GM23338 (cell line): ENCODE measurements at regions not wholly inside any gene's neighbourhood (a gene's known extent, or its start where the extent isn't known, plus 50 kb on each side); places are given as distances from the start of the nearest gene placed in this dataset.
"Not testable (repeated sequence)": the region's sequence is repeated elsewhere in the genome, so short reads cannot be mapped to it uniquely, and the experiment has no call there.

Experiments used
- ATAC-seq: fragments of 200-7000 bp; cut with Tn5 transposase; 3 replicates; pipeline ENCODE4 v1.9.1; 2020
- DNase-seq: peaks from one replicate; pipeline ENCODE4 v3.0.0-alpha.2; 2015; ENCODE audit warnings: low spot score
- H2AFZ ChIP-seq: fragments of 200-600 bp; sonication (generic); 2 replicates; pipeline ENCODE4 v1.8.0; 2016; ENCODE audit warnings: antibody characterized with exemption, mild to moderate bottlenecking, moderate library complexity
- H3F3A ChIP-seq: fragments of 200-600 bp; sonication (generic); replicated peaks from 2 replicates; pipeline ENCODE4 v1.8.0; 2017; ENCODE audit warnings: antibody characterized with exemption, mixed run types, low read depth
- H3K27ac ChIP-seq: fragments of 200-600 bp; sonication (generic); 2 replicates; pipeline ENCODE4 v1.6.1; 2016; ENCODE audit warnings: low read depth
- H3K27me3 ChIP-seq: fragments of 200-600 bp; sonication (generic); 2 replicates; pipeline ENCODE4 v1.8.0; 2016; ENCODE audit warnings: mild to moderate bottlenecking, mixed run types, moderate library complexity; ENCODE audit not compliant: insufficient read depth
- H3K36me3 ChIP-seq: fragments of 200-600 bp; sonication (generic); 2 replicates; pipeline ENCODE4 v1.8.0; 2016; ENCODE audit warnings: mild to moderate bottlenecking; ENCODE audit not compliant: insufficient read depth
- H3K4me1 ChIP-seq: fragments of 200-600 bp; sonication (generic); 2 replicates; pipeline ENCODE4 v1.8.0; 2016; ENCODE audit warnings: mild to moderate bottlenecking, moderate library complexity; ENCODE audit not compliant: insufficient read depth
- H3K4me2 ChIP-seq: fragments of 200-600 bp; sonication (generic); 2 replicates; pipeline ENCODE4 v1.7.1; 2017; ENCODE audit warnings: mixed run types
- H3K4me3 ChIP-seq: fragments of 200-600 bp; sonication (generic); 2 replicates; pipeline ENCODE4 v1.6.1; 2016; ENCODE audit warnings: mixed run types
- H3K79me2 ChIP-seq: fragments of 200-600 bp; sonication (generic); replicated peaks from 2 replicates; pipeline ENCODE4 v1.8.0; 2017; ENCODE audit warnings: mild to moderate bottlenecking; ENCODE audit not compliant: insufficient read depth
- H3K9me2 ChIP-seq: fragments of 200-600 bp; sonication (generic); 2 replicates; pipeline ENCODE4 v1.8.0; 2017; ENCODE audit not compliant: insufficient read depth
- H4K20me1 ChIP-seq: fragments of 200-600 bp; sonication (generic); replicated peaks from 2 replicates; pipeline ENCODE4 v1.8.0; 2017; ENCODE audit warnings: mild to moderate bottlenecking; ENCODE audit not compliant: insufficient read depth
- H3K27ac Mint-ChIP-seq: 2 replicates; pipeline ENCODE4 v1.8.0; 2020; ENCODE audit warnings: inconsistent platforms, mild to moderate bottlenecking, moderate library complexity, mixed read lengths
- H3K27me3 Mint-ChIP-seq: 3 replicates; pipeline ENCODE4 v1.8.0; 2022; ENCODE audit warnings: low read depth, mild to moderate bottlenecking, moderate library complexity, mixed read lengths, inconsistent platforms; ENCODE audit not compliant: insufficient read depth, poor library complexity
- H3K36me3 Mint-ChIP-seq: 3 replicates; pipeline ENCODE4 v1.8.0; 2021; ENCODE audit warnings: low read depth, mild to moderate bottlenecking, inconsistent platforms, moderate library complexity, mixed read lengths
- H3K4me1 Mint-ChIP-seq: 3 replicates; pipeline ENCODE4 v1.8.0; 2020; ENCODE audit warnings: mild to moderate bottlenecking, inconsistent platforms, mixed read lengths
- H3K4me3 Mint-ChIP-seq: 3 replicates; pipeline ENCODE4 v1.8.0; 2021; ENCODE audit warnings: moderate library complexity, mild to moderate bottlenecking, inconsistent platforms, mixed read lengths
- H3K9me3 Mint-ChIP-seq: 3 replicates; pipeline ENCODE4 v1.8.0; 2020; ENCODE audit warnings: moderate library complexity, mild to moderate bottlenecking, inconsistent platforms, mixed read lengths

- not testable (repeated sequence) for H3K27ac Mint-ChIP-seq, DNase-seq, H3K4me1 Mint-ChIP-seq, H3F3A ChIP-seq, H3K4me3 Mint-ChIP-seq, H3K4me1 ChIP-seq, H4K20me1 ChIP-seq, H3K27me3 Mint-ChIP-seq, H3K27me3 ChIP-seq, H3K27ac ChIP-seq, H2AFZ ChIP-seq, H3K36me3 ChIP-seq, H3K9me3 Mint-ChIP-seq, H3K79me2 ChIP-seq, H3K4me2 ChIP-seq, H3K4me3 ChIP-seq, H3K36me3 Mint-ChIP-seq, H3K9me2 ChIP-seq, ATAC-seq
Observed at GRCh38 chrY:17511984-17512383, 368.0 kb downstream of the CDY2B start.

- not testable (repeated sequence) for H3K27ac Mint-ChIP-seq, H3K36me3 ChIP-seq, H4K20me1 ChIP-seq, H3K36me3 Mint-ChIP-seq, H3K27ac ChIP-seq, ATAC-seq, H3K9me2 ChIP-seq, H2AFZ ChIP-seq, H3F3A ChIP-seq, H3K4me1 ChIP-seq, H3K4me2 ChIP-seq, H3K27me3 Mint-ChIP-seq, H3K27me3 ChIP-seq, H3K4me3 Mint-ChIP-seq, H3K4me3 ChIP-seq, DNase-seq, H3K9me3 Mint-ChIP-seq, H3K79me2 ChIP-seq, H3K4me1 Mint-ChIP-seq
Observed at GRCh38 chrY:17511476-17511875, 368.5 kb downstream of the CDY2B start.

GRCh38 chrY:17505834-17506233 is 374.2 kb downstream of the CDY2B start:
- not testable (repeated sequence) for H3K4me2 ChIP-seq, H3K36me3 ChIP-seq, H2AFZ ChIP-seq, H3K27me3 Mint-ChIP-seq, DNase-seq, H3K4me1 ChIP-seq, H3K4me1 Mint-ChIP-seq, H3K4me3 ChIP-seq, H3K36me3 Mint-ChIP-seq, ATAC-seq, H3K27me3 ChIP-seq, H3K27ac Mint-ChIP-seq, H4K20me1 ChIP-seq, H3K9me3 Mint-ChIP-seq, H3K27ac ChIP-seq, H3K9me2 ChIP-seq, H3K4me3 Mint-ChIP-seq, H3F3A ChIP-seq, H3K79me2 ChIP-seq

GRCh38 chrY:17484763-17485162 is 395.3 kb downstream of the CDY2B start:
- not testable (repeated sequence) for H3K27me3 ChIP-seq, H3K27me3 Mint-ChIP-seq, H3K79me2 ChIP-seq, H2AFZ ChIP-seq, H3K4me2 ChIP-seq, DNase-seq, ATAC-seq, H3K4me3 Mint-ChIP-seq, H3K9me2 ChIP-seq, H3K4me1 Mint-ChIP-seq, H3K9me3 Mint-ChIP-seq, H3K36me3 Mint-ChIP-seq, H3K36me3 ChIP-seq, H3K4me3 ChIP-seq, H3K27ac Mint-ChIP-seq, H4K20me1 ChIP-seq, H3K27ac ChIP-seq, H3F3A ChIP-seq, H3K4me1 ChIP-seq

GRCh38 chrY:17484157-17484556 is 395.9 kb downstream of the CDY2B start:
- not testable (repeated sequence) for H3K27me3 Mint-ChIP-seq, H3K27me3 ChIP-seq, H3K4me1 Mint-ChIP-seq, H4K20me1 ChIP-seq, H3K4me3 Mint-ChIP-seq, ATAC-seq, H3K27ac Mint-ChIP-seq, H3K36me3 Mint-ChIP-seq, H3K27ac ChIP-seq, H3K79me2 ChIP-seq, H3K36me3 ChIP-seq, H3K4me2 ChIP-seq, H3K4me3 ChIP-seq, DNase-seq, H3K4me1 ChIP-seq, H3F3A ChIP-seq, H3K9me2 ChIP-seq, H2AFZ ChIP-seq, H3K9me3 Mint-ChIP-seq

- H3K4me1 ChIP-seq, H3K4me3 Mint-ChIP-seq, H3K79me2 ChIP-seq, H3K4me3 ChIP-seq, H2AFZ ChIP-seq, H3K4me1 Mint-ChIP-seq, H3K36me3 Mint-ChIP-seq, H3K9me3 Mint-ChIP-seq, H3K27ac ChIP-seq, H3K27ac Mint-ChIP-seq, DNase-seq, H3K27me3 Mint-ChIP-seq, H3K36me3 ChIP-seq, H3K4me2 ChIP-seq, H4K20me1 ChIP-seq, H3F3A ChIP-seq, H3K9me2 ChIP-seq, H3K27me3 ChIP-seq: not testable (repeated sequence)
- peak; percentile 48 for ATAC-seq
Observed at GRCh38 chrY:17481389-17482022, 398.5 kb downstream of the CDY2B start.

GRCh38 chrY:17472068-17472467 is 408.0 kb downstream of the CDY2B start:
- not testable (repeated sequence) for H3K4me1 ChIP-seq, H3K4me3 ChIP-seq, H3K27ac Mint-ChIP-seq, H3K79me2 ChIP-seq, H3K36me3 ChIP-seq, H3K27me3 Mint-ChIP-seq, H3K4me1 Mint-ChIP-seq, H3K9me3 Mint-ChIP-seq, H3K27ac ChIP-seq, DNase-seq, H3K4me2 ChIP-seq, H2AFZ ChIP-seq, H3K36me3 Mint-ChIP-seq, H3K27me3 ChIP-seq, ATAC-seq, H3F3A ChIP-seq, H3K9me2 ChIP-seq, H3K4me3 Mint-ChIP-seq, H4K20me1 ChIP-seq
